H1 (cell line): ENCODE measurements at regions not wholly inside any gene's neighbourhood (a gene's known extent, or its start where the extent isn't known, plus 50 kb on each side); places are given as distances from the start of the nearest gene placed in this dataset.

Source experiments
- ASH2L ChIP-seq: fragments of 200-600, 300-600 bp; sonication (generic); IDR thresholded peaks from one replicate; pipeline ENCODE4 v1.7.1; 2017; ENCODE audit warnings: low read length
- FOSL1 ChIP-seq: IDR thresholded peaks from 2 replicates; pipeline ENCODE4 v1.6.1; 2011; ENCODE audit warnings: mild to moderate bottlenecking, low read depth, low read length, moderate library complexity; ENCODE audit not compliant: insufficient read depth
- SUZ12 ChIP-seq: fragments of 200-600 bp; sonication (generic); IDR thresholded peaks from 2 replicates; pipeline ENCODE4 v1.6.1; 2012; ENCODE audit warnings: mild to moderate bottlenecking, inconsistent platforms, low read length, moderate library complexity, mixed read lengths

GRCh38 chr1:37272626-37273025 lies 201.8 kb upstream of the ZC3H12A start (continued):
- TF ChIP-seq FOSL1 (no peak), SUZ12 (no peak), ASH2L (no peak)
